Bronchial epithelial cell (primary cell): ENCODE measurements at regions not wholly inside any gene's neighbourhood (a gene's known extent, or its start where the extent isn't known, plus 50 kb on each side); places are given as distances from the start of the nearest gene placed in this dataset.

ENCODE experiments used
- DNase-seq: peaks from one replicate; pipeline ENCODE4 v3.0.0-alpha.2; 2010; ENCODE audit warnings: low read depth
- FAIRE-seq: peaks from 2 replicates; lab custom pipeline; 2011; peaks lifted over from hg19 to GRCh38; lab: Jason Lieb, UNC
- H3K27me3 ChIP-seq: 2 replicates; pipeline ENCODE4 v1.5.1; 2011; ENCODE audit warnings: low read length; ENCODE audit not compliant: control insufficient read depth, insufficient read depth
- H3K36me3 ChIP-seq: 2 replicates; pipeline ENCODE4 v1.5.1; 2011; ENCODE audit warnings: low read length; ENCODE audit not compliant: control insufficient read depth, insufficient read depth
- H3K4me3 ChIP-seq: 2 replicates; pipeline ENCODE4 v1.5.1; 2011; ENCODE audit warnings: mild to moderate bottlenecking, low read depth, low read length, control low read depth
- CTCF ChIP-seq: IDR thresholded peaks from 2 replicates; pipeline ENCODE4 v1.5.1; 2011; ENCODE audit warnings: mild to moderate bottlenecking, moderate library complexity, low read length, control low read depth, inconsistent platforms; ENCODE audit not compliant: insufficient read depth, severe bottlenecking

DNA sequence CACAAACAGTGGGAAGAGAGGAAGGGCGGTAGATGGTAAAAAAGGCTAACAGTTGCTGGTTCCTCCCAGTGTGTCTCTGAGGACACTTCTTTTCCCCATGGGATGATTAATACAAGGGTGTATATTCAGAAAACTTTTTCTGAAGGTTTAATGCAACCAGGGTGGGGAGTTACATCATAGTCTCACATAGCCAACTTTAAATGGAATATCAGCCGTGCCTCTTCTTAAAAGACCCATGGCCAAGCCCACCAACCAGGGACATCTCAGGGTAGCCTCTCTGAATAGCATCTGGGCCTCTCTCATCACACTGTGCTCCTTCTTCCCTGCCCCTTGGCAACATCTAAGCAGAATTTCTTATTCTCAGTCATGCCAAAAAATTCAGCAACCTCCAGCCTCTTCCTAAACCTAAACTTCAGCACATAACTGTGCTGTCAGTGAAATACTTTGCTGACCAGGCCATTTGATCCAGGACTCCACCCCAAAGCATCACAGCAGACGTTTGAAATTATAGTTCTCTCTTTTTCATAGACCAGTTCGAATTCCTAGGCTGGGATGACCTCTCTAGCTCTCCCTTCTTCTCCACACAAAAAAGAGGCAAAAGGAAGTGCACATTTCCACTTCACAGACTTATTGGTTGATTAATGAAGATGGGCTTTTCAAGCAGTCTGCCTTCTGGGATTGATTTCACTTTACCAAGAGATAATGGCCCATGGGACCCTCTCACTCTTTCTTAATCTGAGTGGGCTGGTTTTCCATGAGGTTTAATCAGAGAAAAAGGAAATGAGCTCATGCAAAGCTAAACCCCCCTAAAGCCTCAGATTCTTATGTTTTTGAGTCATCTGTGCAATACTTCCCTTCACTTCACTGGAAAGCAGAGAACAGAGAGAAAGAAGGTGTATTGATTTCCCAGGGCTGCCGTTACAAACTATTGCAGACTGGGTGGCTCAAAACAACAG is 85.1 kb upstream of the RAI14 start:
- DNase-seq (peak; percentile 76), FAIRE-seq (no peak)

GRCh38 chr5:34571677-34572041 is 84.5 kb upstream of the RAI14 start:
- TF ChIP-seq CTCF: no peak
- peak; percentile 85 for DNase-seq
- Histone ChIP-seq H3K4me3 (no peak overlapping the region), H3K27me3 (no peaks in the 10 kb centered on the region), H3K36me3 (no peaks in the 10 kb centered on the region)
- no peak for FAIRE-seq

More for the DNA sequence above, 85.1 kb upstream of the RAI14 start:
- Histone ChIP-seq H3K36me3 (no peaks in the 10 kb centered on the region), H3K4me3 (no peak overlapping the region), H3K27me3 (no peaks in the 10 kb centered on the region)
- no peak for TF ChIP-seq CTCF

DNA sequence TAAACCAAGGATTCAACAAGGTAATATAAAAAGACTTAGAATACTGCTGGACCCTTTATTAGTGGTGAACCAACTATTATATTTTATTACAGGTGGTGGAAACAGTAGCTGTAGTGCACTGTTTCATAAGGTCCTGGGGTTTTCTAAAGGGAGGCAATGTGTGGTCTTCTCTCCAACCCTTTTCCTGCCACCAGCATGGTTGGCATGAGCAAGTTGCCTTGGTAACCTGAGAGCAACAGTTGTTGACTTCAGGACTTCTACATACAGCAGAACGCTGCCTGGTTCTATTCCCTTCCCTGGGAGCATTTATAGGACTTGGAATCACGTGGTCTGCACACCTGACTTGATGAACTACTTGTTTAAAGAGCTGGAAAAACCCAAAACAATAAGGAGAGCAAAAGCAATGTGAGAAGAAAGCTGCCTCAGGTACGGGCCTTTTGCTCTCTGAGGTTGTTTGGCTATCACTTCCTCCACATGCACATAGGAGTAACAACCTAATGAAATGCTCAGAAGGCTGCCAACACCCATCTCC is 81.1 kb upstream of the RAI14 start:
- TF ChIP-seq CTCF: no peak
- no peak overlapping the region for H3K4me3 ChIP-seq
- DNase-seq (no peak), FAIRE-seq (no peak)
- H3K27me3 ChIP-seq: no peaks in the 10 kb centered on the region
- H3K36me3 ChIP-seq: no peaks in the 10 kb centered on the region

- H3K4me3 ChIP-seq: no peak overlapping the region
- TF ChIP-seq CTCF: no peak
Measured at GRCh38 chr5:34576891-34577666, 79.0 kb upstream of the RAI14 start.

DNA sequence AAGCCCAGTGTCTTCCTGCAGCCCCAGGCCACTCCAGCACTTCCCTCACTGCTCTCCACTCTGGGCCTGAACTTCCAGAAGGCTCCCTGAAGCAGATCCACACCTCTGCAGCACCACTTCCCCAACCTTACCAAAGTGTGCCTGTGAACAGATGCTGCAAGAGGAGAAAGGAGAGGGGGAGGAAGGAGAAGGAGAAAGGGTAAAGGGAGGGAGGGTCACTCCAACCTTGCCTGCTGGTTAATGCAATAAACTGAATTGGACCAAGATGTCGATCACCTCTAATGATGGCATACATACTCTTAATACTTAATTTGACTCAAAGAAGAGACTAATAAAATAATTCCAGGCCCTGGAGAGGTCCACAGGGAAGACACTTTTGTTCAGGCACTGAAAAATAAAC is 77.2 kb upstream of the RAI14 start:
- TF ChIP-seq CTCF: no peak
- no peak for FAIRE-seq
- Histone ChIP-seq H3K4me3 (no peak overlapping the region), H3K27me3 (no peaks in the 10 kb centered on the region), H3K36me3 (no peaks in the 10 kb centered on the region)
- no peak for DNase-seq

More at GRCh38 chr5:34576891-34577666, 79.0 kb upstream of the RAI14 start:
- FAIRE-seq (no peak), DNase-seq (no peak)
- H3K27me3 ChIP-seq: no peaks in the 10 kb centered on the region
- no peaks in the 10 kb centered on the region for H3K36me3 ChIP-seq
